Tibial artery (tissue), 4 donors: ENCODE measurements at regions not wholly inside any gene's neighbourhood (a gene's known extent, or its start where the extent isn't known, plus 50 kb on each side); places are given as distances from the start of the nearest gene placed in this dataset.

Experiments
- DNase-seq, 2 donors: peaks; one replicate each; pipeline ENCODE4 v3.0.0-alpha.2; 2019
- H3K27ac ChIP-seq, 2 donors: fragments of 200-600 bp; sonication (generic) in 1 of 2; 1 replicate in 1 of 2; 2 replicates in 1 of 2; pipeline ENCODE4 v1.5.1; 2018 to 2019; ENCODE audit warnings: mild to moderate bottlenecking in 1 of 2
- H3K27me3 ChIP-seq, 2 donors: fragments of 200-600 bp; sonication (generic) in 1 of 2; one replicate each; pipeline versions ENCODE4 v1.5.1 to v1.6.0; 2016 to 2019
- H3K36me3 ChIP-seq, 3 donors: fragments of 200-600 bp; sonication (generic) in 2 of 3; one replicate each; pipeline ENCODE4 v1.5.1; 2016 to 2019; ENCODE audit warnings: mild to moderate bottlenecking in 2 of 3
- H3K4me1 ChIP-seq, 4 donors: fragments of 200-600 bp; sonication (generic) in 2 of 4; 1 replicate in 3 of 4; 2 replicates in 1 of 4; pipeline ENCODE4 v1.5.1; 2016 to 2019
- H3K4me3 ChIP-seq, 2 donors: fragments of 200-600 bp; sonication (generic) in 1 of 2; 1 replicate in 1 of 2; 2 replicates in 1 of 2; pipeline ENCODE4 v1.5.1; 2018 to 2019; ENCODE audit warnings: mild to moderate bottlenecking in 2 of 2
- H3K9me3 ChIP-seq, 3 donors: fragments of 200-600 bp; sonication (generic) in 1 of 3; one replicate each; pipeline ENCODE4 v1.5.1; 2016 to 2019
- CTCF ChIP-seq, 2 experiments: fragments of 200-600 bp in 1 of 2; fragments of 450-650 bp in 1 of 2; IDR thresholded peaks; one replicate each; pipeline ENCODE4 v1.5.1; 2017 to 2019; ENCODE audit warnings: antibody characterized with exemption in 2 of 2, mild to moderate bottlenecking in 1 of 2, moderate library complexity in 1 of 2
- intact Hi-C: fragments of 100-400 bp; cut with DNase I; formaldehyde crosslinking; loops from one replicate; pipeline ENCODE4 v1.15.0; 2023; ENCODE audit warnings: low total_unique reads

GRCh38 chr12:108043750-108044533 lies 85.1 kb upstream of the WSCD2 start:
- intact Hi-C loops = no loop called here
- Histone ChIP-seq H3K9me3 (no peaks in the 10 kb centered on the region), H3K27ac (no peak overlapping the region), H3K36me3 (no peaks in the 10 kb centered on the region), H3K27me3 (no peaks in the 10 kb centered on the region), H3K4me3 (no peak overlapping the region), H3K4me1 (peaks cover 0 to 32% (median 10%) of the 10 kb centered on the region in 4 donors)
- no peak for DNase-seq
- TF ChIP-seq CTCF (IDR thresholded peaks at IDR 0.05) = no peak

DNA sequence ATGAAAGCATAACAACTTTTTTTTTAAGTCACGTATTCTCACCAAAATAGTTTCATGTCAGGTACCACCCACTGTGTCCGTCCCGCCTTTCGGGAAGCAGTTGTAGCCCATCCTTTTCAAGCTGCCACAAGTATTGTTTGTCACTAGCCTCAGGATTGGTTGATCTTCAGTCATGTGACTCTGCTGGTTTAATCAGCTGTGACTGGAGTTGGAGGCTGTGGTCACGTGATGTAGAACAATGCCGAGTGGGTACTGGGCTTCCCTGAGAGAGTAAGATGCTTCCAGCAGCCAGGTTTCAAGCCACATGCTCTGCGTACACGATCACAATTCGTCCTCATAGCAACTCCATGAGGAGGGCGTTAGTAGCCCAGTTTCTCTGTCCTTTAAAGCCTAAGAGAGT lies 83.0 kb upstream of the WSCD2 start:
- H3K36me3 ChIP-seq = no peaks in the 10 kb centered on the region
- peak overlapping the region in 1 of 2 donors; percentile 44 for H3K4me3 ChIP-seq
- H3K27ac ChIP-seq = peak overlapping the region; percentile 57 to 66
- no peak for TF ChIP-seq CTCF (IDR thresholded peaks at IDR 0.05)
- intact Hi-C loops = no loop called here
- no peak for DNase-seq
- H3K9me3 ChIP-seq = no peaks in the 10 kb centered on the region
- peaks cover 0 to 29% (median 10%) of the 10 kb centered on the region in 4 donors for H3K4me1 ChIP-seq
- no peaks in the 10 kb centered on the region for H3K27me3 ChIP-seq

DNA sequence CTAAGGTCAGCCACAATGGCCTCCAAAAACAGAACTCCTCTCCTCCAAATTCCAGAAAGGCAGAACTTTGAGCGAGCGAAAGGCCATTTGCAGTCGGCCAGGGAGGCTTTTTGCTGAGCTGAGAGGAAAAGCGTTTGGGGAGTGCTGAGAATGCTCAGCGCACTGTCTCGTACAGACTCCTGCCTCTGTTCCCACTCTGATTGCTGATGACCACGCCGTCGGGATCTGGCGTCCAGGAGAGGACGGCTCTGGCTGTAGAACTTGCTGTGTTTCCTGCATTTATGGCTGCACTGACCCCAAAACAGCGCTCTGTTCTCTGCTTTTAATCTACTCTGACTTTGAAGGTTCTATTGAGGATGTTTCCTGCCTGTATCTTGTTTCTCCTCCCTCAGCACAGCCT lies 82.4 kb upstream of the WSCD2 start:
- H3K27ac ChIP-seq = peak overlapping the region; percentile 57 to 66
- intact Hi-C loops = no loop called here
- DNase-seq = no peak
- H3K4me1 ChIP-seq = peaks cover 0 to 24% (median 10%) of the 10 kb centered on the region in 4 donors
- no peaks in the 10 kb centered on the region for H3K27me3 ChIP-seq
- H3K9me3 ChIP-seq = no peaks in the 10 kb centered on the region
- peak overlapping the region; percentile 35 to 44 for H3K4me3 ChIP-seq
- no peak for TF ChIP-seq CTCF (IDR thresholded peaks at IDR 0.05)
- H3K36me3 ChIP-seq = no peaks in the 10 kb centered on the region

DNA sequence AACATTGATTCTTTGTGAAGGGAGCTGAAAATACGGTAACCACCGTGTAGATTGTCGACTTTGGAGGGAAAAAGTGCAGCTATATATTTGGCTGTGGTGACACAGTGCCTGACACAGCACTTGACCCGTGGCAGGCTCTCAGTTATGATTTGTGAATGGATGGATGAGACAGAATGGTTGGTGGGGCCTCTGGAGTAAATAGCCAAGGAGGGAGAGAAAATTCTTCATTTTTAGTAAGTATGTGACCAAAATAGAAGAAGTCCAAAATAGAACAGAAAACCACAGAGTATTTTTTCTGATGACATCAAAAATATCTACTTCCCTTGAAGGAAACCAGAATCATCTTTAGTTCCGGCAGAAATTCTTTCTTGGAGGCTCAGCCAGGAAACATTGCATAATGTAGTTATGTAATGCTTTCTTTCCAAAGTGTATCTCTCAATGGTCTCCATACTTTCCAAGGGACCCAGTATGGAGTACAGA lies 82.0 kb upstream of the WSCD2 start:
- peak overlapping the region; percentile 35 to 44 for H3K4me3 ChIP-seq
- intact Hi-C loops = no loop called here

DNA sequence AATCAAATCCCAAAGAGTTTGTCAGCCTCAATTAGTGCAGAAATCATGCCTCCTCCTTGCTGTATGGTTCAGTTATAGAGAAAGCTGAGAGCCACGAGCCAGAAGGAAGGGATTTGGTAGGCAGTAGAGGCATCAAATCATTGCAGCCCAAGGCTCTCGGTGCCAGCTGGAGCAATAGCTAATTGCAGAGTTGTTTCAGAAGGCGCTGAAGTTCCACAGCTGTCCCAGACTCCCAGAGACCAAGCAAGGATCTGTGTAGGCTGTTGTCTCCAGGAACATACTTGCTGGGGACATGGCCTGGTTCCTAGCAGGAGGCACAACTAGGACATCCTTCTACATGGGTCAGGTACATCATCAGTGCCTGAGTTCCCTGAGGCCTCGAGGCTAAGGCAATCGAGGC lies 80.4 kb upstream of the WSCD2 start:
- no peaks in the 10 kb centered on the region for H3K9me3 ChIP-seq
- H3K4me1 ChIP-seq = peaks cover 0 to 21% (median 10%) of the 10 kb centered on the region in 4 donors
- intact Hi-C loops = no loop called here
- H3K27me3 ChIP-seq = no peaks in the 10 kb centered on the region
- H3K36me3 ChIP-seq = no peaks in the 10 kb centered on the region
- DNase-seq = no peak
- no peak for TF ChIP-seq CTCF (IDR thresholded peaks at IDR 0.05)
- no peak overlapping the region for H3K4me3 ChIP-seq
- no peak overlapping the region for H3K27ac ChIP-seq

More for the DNA sequence above, 82.0 kb upstream of the WSCD2 start:
- no peak for TF ChIP-seq CTCF (IDR thresholded peaks at IDR 0.05)
- H3K27ac ChIP-seq = peak overlapping the region; percentile 57 to 66
- H3K36me3 ChIP-seq = no peaks in the 10 kb centered on the region
- no peaks in the 10 kb centered on the region for H3K9me3 ChIP-seq
- no peaks in the 10 kb centered on the region for H3K27me3 ChIP-seq
- DNase-seq = no peak
- H3K4me1 ChIP-seq = peaks cover 0 to 21% (median 10%) of the 10 kb centered on the region in 4 donors
